ENCODE measurements at regions not wholly inside any gene's neighbourhood (a gene's known extent, or its start where the extent isn't known, plus 50 kb on each side); places are given as distances from the start of the nearest gene placed in this dataset.

- CTCF ChIA-PET (ENCODE audit: low intra/inter-chr PET ratio, low total read pairs) = no interaction called here
- H3K4me1 ChIP-seq (ENCODE audit: insufficient read depth, low read length) = peaks cover 60% of the 10 kb centered on the region
- no peak overlapping the region for H3K4me2 ChIP-seq (ENCODE audit: low read depth, low read length)
- H3K27me3 ChIP-seq (ENCODE audit: control insufficient read depth in 1 of 2, insufficient read depth in 2 of 2, low read length in 2 of 2) = no peaks in the 10 kb centered on the region
- 54% methylated on average over 6 of the region's 6 CpGs for WGBS (ENCODE audit: low lambda C conversion rate)
- H3K79me2 ChIP-seq (ENCODE audit: insufficient read depth, low read length) = no peaks in the 10 kb centered on the region
- H3K9ac ChIP-seq (ENCODE audit: insufficient read depth, low read depth, low read length) = no peak overlapping the region
- no peak overlapping the region for H3K4me3 ChIP-seq (replicated peaks in 1 of 3; ENCODE audit: insufficient read depth in 1 of 3, low read depth in 2 of 3, low read length in 3 of 3)
- H3K9me3 ChIP-seq (ENCODE audit: low read length) = no peaks in the 10 kb centered on the region
- ATAC-seq (no peak), FAIRE-seq (no peak), DNase-seq (ENCODE audit: low spot score) (no peak)
- in situ Hi-C loops (cut with HindIII; ENCODE audit: extremely low pct_ligation_motif_present, low pct_unique_long_range_greater_than_20kb) (no loop called here), intact Hi-C loops (cut with micrococcal nuclease; ENCODE audit: unreplicated experiment) (no loop called here)
- H2AFZ ChIP-seq (ENCODE audit: low read length) = no peak overlapping the region
- H3K36me3 ChIP-seq (replicated peaks in 1 of 2; ENCODE audit: control insufficient read depth in 1 of 2, insufficient read depth in 2 of 2, low read length in 2 of 2) = no peaks in the 10 kb centered on the region
- no peaks in the 10 kb centered on the region for H4K20me1 ChIP-seq (ENCODE audit: insufficient read depth, low read length)
- no peak overlapping the region for H3K27ac ChIP-seq (ENCODE audit: extremely low read length, insufficient read depth, low read length)
- TF ChIP-seq ZNF264 (CRISPR knock-in tag; IDR thresholded peaks at IDR 0.05) (no peak), SUZ12 (IDR thresholded peaks at IDR 0.05; ENCODE audit: low read depth, low read length) (no peak), GFI1 (CRISPR knock-in tag; IDR thresholded peaks at IDR 0.05; ENCODE audit: borderline replicate concordance) (no peak), CTCF (CRISPR knock-in tag; IDR thresholded peaks at IDR 0.05) (no peak), TARDBP (CRISPR knock-in tag; IDR thresholded peaks at IDR 0.05) (no peak), ZNF251 (CRISPR knock-in tag; IDR thresholded peaks at IDR 0.05) (no peak), HNRNPK (IDR thresholded peaks at IDR 0.05; ENCODE audit: low read depth, low read length, poor library complexity, severe bottlenecking) (no peak), NFE2 (CRISPR knock-in tag; IDR thresholded peaks at IDR 0.05) (no peak), THAP9 (CRISPR knock-in tag; IDR thresholded peaks at IDR 0.05; ENCODE audit: borderline replicate concordance) (no peak), EP300 (IDR thresholded peaks at IDR 0.05; ENCODE audit: low read depth in 2 of 2, low read length in 2 of 2) (no peak), EP300 (CRISPR knock-in tag; IDR thresholded peaks at IDR 0.05; ENCODE audit: borderline replicate concordance) (no peak), ISL2 (CRISPR knock-in tag; IDR thresholded peaks at IDR 0.05) (no peak), ZNF746 (CRISPR knock-in tag; IDR thresholded peaks at IDR 0.05) (no peak), NFE2L1 (CRISPR knock-in tag; IDR thresholded peaks at IDR 0.05; ENCODE audit: borderline replicate concordance) (no peak), KDM1A (CRISPR knock-in tag; IDR thresholded peaks at IDR 0.05) (no peak), ZNF136 (CRISPR knock-in tag; IDR thresholded peaks at IDR 0.05; ENCODE audit: low read depth) (no peak), ZNF576 (CRISPR knock-in tag; IDR thresholded peaks at IDR 0.05) (no peak), NFATC3 (CRISPR knock-in tag; IDR thresholded peaks at IDR 0.05) (no peak)
- POLR2A ChIA-PET = no interaction called here
- BruUV-seq (replicated peaks) = no TSS peak
Observed at GRCh38 chr3:28138043-28138610, 103.3 kb upstream of the CMC1 start.

Measured in HepG2 (cell line).